Astrocyte of the spinal cord (primary cell): ENCODE measurements at regions not wholly inside any gene's neighbourhood (a gene's known extent, or its start where the extent isn't known, plus 50 kb on each side); places are given as distances from the start of the nearest gene placed in this dataset.

ENCODE experiments used
- DNase-seq: peaks from one replicate; pipeline ENCODE4 v3.0.0; 2011; ENCODE audit warnings: low read depth, low spot score
- H3K4me3 ChIP-seq: 2 replicates; pipeline ENCODE4 v1.5.1; 2011; ENCODE audit warnings: low read depth, mild to moderate bottlenecking, low read length, moderate library complexity
- in situ Hi-C: cut with HindIII; loops from 2 replicates; pipeline ENCODE4 v1.10.0; 2017; ENCODE audit warnings: low sequenced_read_pairs
- TF ChIP-seq, protein P1 (sequence below): IDR thresholded peaks from 2 replicates; pipeline ENCODE4 v1.5.1; 2012; ENCODE audit warnings: low read depth, mild to moderate bottlenecking, low read length, inconsistent platforms

- in situ Hi-C loops: no loop called here
- TF ChIP-seq, protein P1, sequence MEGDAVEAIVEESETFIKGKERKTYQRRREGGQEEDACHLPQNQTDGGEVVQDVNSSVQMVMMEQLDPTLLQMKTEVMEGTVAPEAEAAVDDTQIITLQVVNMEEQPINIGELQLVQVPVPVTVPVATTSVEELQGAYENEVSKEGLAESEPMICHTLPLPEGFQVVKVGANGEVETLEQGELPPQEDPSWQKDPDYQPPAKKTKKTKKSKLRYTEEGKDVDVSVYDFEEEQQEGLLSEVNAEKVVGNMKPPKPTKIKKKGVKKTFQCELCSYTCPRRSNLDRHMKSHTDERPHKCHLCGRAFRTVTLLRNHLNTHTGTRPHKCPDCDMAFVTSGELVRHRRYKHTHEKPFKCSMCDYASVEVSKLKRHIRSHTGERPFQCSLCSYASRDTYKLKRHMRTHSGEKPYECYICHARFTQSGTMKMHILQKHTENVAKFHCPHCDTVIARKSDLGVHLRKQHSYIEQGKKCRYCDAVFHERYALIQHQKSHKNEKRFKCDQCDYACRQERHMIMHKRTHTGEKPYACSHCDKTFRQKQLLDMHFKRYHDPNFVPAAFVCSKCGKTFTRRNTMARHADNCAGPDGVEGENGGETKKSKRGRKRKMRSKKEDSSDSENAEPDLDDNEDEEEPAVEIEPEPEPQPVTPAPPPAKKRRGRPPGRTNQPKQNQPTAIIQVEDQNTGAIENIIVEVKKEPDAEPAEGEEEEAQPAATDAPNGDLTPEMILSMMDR: no peak
- DNase-seq: no peak
- no peak overlapping the region for H3K4me3 ChIP-seq
Measured at GRCh38 chr12:131218026-131218922, 264.6 kb downstream of the ADGRD1 start.

DNA sequence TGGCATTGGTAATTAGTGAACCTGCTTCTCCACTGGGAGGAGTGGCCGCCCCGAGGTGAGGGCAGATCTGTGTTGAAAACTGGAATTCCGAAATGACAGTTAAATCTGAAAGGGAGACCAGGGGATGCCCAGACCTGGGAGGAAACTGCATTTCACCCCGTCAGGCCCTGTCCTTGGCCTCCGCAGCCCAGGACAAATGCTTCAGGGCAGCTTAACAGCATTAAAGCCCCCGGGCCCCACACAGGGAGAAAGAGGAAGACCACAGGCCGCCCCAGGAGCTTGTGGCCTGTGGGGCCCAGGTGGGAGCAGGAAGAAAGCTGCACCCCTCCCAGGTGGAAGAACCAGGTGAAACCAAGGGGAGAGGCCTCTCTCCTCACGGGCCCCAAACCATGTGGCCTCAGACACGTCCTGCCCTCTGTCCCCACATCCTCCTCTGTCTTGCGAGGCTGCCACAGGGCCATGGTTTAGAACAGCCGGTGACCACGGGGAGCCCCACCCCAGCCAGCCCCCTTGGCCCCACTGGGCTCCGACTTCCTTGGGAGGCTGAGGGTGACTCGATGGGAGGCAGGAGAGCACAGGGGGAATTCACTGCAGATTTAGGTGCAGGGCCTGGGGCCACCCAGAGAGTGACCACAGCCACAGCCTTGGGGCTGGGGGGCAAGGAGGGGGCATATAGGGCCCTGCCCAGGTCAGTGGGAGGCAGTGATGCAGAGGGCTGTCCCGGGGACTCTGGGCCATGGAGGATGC lies 265.4 kb downstream of the ADGRD1 start:
- TF ChIP-seq, protein P1: no peak
- DNase-seq: no peak
- in situ Hi-C loops: no loop called here
- no peak overlapping the region for H3K4me3 ChIP-seq

DNA sequence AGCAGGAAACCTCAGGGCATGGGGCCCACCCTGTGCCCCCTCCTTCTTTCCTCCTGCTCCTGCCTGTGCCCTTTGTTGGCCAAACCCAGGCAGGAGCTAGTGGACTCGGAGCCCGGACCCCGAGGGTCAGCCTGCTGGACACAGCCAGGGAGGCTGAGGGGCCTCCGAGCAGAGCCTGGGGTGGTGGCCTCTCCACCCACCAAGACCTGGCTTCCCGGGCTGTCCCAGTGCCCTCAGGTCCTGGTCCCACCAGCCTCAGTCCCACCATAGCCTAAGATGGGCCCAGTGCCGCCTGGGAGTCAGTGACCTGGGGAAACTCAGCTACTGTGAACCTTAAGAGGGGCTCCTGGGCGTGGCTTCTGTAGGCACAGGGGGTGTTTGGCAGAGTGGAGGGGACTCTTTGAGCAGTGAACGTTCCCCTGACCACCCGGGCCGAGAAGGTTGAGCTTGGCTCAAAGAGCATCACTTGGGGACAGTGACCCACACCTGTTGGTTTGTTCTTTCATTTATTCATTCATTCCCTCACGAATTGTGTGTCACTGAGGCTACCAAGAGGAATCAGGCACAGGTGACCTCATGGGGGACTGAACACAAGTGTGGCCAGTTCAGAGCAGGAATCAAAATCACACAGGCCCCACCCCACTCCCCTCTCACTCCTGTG lies 266.1 kb downstream of the ADGRD1 start:
- TF ChIP-seq, protein P1: no peak
- in situ Hi-C loops: no loop called here
- H3K4me3 ChIP-seq: no peak overlapping the region

DNA sequence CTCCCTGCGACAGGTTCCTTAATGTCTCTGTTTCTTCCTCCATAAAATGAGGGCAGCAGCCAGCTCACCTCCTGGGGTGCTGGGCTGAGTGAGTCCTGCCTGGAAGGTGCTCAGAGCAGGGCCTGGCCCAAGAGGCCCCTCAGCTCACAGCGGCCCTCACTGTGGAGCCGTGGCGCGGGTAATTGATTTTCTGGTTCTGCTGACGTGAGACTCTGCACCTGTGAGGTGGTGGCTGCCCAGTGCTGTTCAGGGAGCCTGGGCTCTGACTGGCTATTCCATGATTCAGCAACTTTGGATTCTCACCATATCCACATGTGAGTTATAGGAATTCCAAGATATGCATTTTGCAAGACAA lies 266.6 kb downstream of the ADGRD1 start:
- in situ Hi-C loops: no loop called here
- no peak overlapping the region for H3K4me3 ChIP-seq
- TF ChIP-seq, protein P1: no peak
- no peak for DNase-seq

More for the DNA sequence above, 266.1 kb downstream of the ADGRD1 start:
- DNase-seq: no peak

DNA sequence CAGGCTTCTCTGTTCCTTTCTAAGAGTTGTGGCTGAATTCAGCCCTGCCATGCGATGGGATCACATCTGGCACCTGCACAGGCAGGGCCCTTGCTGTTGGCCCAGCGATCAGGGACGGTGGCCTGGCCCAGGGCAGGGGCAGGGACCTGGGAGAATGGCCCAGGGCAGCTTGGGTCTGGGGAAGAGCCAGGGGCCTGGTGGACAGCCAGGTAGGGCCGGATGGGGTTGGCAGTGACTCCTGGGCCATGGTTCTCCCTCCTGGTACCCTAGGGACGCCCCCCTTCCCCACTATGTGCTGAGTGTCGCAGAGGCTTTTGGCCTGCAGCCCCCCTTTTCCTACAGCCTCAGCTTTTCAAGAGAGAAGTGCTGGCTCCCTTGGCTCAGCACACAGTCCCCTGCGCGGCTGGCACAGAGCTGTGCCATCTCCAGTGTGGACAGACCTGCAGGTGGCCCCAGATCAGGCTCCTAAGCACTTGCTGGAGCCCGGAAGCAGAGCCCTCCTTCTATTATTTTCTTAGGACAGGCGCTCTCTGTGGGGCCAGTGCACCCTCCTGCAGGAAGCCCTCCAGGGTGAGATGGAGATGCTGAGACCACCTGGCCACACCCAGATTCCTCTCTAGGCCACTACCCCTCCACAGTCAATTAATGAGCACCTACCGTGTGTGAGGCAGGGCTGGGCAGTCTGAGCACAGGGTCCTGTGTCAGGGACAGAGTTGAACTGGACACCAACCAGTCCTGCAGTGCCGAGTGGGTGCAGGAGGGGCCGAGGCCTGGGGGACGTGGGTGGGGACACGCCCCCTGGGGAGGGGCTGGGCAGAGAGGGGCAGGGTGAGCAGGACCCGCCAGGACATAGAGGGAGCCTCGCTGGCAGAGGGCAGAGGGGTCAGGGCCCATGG lies 267.6 kb downstream of the ADGRD1 start:
- no peak for DNase-seq
- TF ChIP-seq, protein P1: no peak
- in situ Hi-C loops: no loop called here
- no peak overlapping the region for H3K4me3 ChIP-seq

- in situ Hi-C loops: no loop called here
- H3K4me3 ChIP-seq: no peak overlapping the region
- no peak for DNase-seq
- TF ChIP-seq, protein P1: no peak
Measured at GRCh38 chr12:131221957-131222328, 268.2 kb downstream of the ADGRD1 start.
